HFFc6 (cell line): ENCODE measurements at regions not wholly inside any gene's neighbourhood (a gene's known extent, or its start where the extent isn't known, plus 50 kb on each side); places are given as distances from the start of the nearest gene placed in this dataset.

Experiments
- DNase-seq: peaks from one replicate; pipeline ENCODE4 v3.0.0-alpha.2; 2018
- H3K27ac Mint-ChIP-seq: 2 replicates; pipeline ENCODE4 v1.8.0; 2020; ENCODE audit warnings: mild to moderate bottlenecking, mixed read lengths
- H3K27me3 Mint-ChIP-seq: 2 replicates; pipeline ENCODE4 v1.8.0; 2021; ENCODE audit warnings: mild to moderate bottlenecking, moderate library complexity, mixed read lengths; ENCODE audit not compliant: insufficient read depth
- H3K36me3 Mint-ChIP-seq: 2 replicates; pipeline ENCODE4 v1.8.0; 2021; ENCODE audit warnings: low read depth, mixed read lengths
- H3K4me1 Mint-ChIP-seq: 2 replicates; pipeline ENCODE4 v1.8.0; 2020; ENCODE audit warnings: low read depth, mixed read lengths
- H3K4me3 Mint-ChIP-seq: 2 replicates; pipeline ENCODE4 v1.8.0; 2020; ENCODE audit warnings: mild to moderate bottlenecking, moderate library complexity, mixed read lengths
- H3K9me3 Mint-ChIP-seq: 2 replicates; pipeline ENCODE4 v1.8.0; 2020; ENCODE audit warnings: mild to moderate bottlenecking, mixed read lengths
- CTCF ChIP-seq: fragments of 200-600 bp; sonication (generic); IDR thresholded peaks from 2 replicates; pipeline ENCODE4 v1.5.0; 2021; ENCODE audit warnings: antibody characterized with exemption, mild to moderate bottlenecking

GRCh38 chr20:47991875-47992488, 206.7 kb upstream of the SULF2 start:
- no peak for DNase-seq
- H3K36me3 Mint-ChIP-seq: no peaks in the 10 kb centered on the region
- H3K27me3 Mint-ChIP-seq: no peaks in the 10 kb centered on the region; the same call in 1 of the 2 replicates
- H3K27ac Mint-ChIP-seq: no peak overlapping the region
- no peaks in the 10 kb centered on the region for H3K4me1 Mint-ChIP-seq
- no peak overlapping the region for H3K4me3 Mint-ChIP-seq
- no peak for TF ChIP-seq CTCF
- peaks cover 38% of the 10 kb centered on the region for H3K9me3 Mint-ChIP-seq

GRCh38 chr20:47990507-47991150, 205.3 kb upstream of the SULF2 start:
- Mint-ChIP-seq H3K27ac (no peak overlapping the region), H3K9me3 (peaks cover 39% of the 10 kb centered on the region), H3K4me1 (no peaks in the 10 kb centered on the region), H3K4me3 (no peak overlapping the region), H3K27me3 (no peaks in the 10 kb centered on the region; the same call in 1 of the 2 replicates), H3K36me3 (0 out of 2 replicates have a peak, but pooled peaks cover 5% of the 10 kb centered on the region)
- no peak for DNase-seq
- no peak for TF ChIP-seq CTCF

- peaks cover 39% of the 10 kb centered on the region for H3K9me3 Mint-ChIP-seq
- no peak overlapping the region for H3K4me3 Mint-ChIP-seq
- H3K4me1 Mint-ChIP-seq: no peaks in the 10 kb centered on the region
- H3K36me3 Mint-ChIP-seq: 0 out of 2 replicates have a peak, but pooled peaks cover 5% of the 10 kb centered on the region
- no peak for TF ChIP-seq CTCF
- H3K27me3 Mint-ChIP-seq: no peaks in the 10 kb centered on the region; the same call in 1 of the 2 replicates
- DNase-seq: no peak
- H3K27ac Mint-ChIP-seq: no peak overlapping the region
Measured at GRCh38 chr20:47989957-47990356, 204.7 kb upstream of the SULF2 start.

GRCh38 chr20:47988676-47989075, 203.4 kb upstream of the SULF2 start:
- Mint-ChIP-seq H3K4me3 (no peak overlapping the region), H3K27ac (no peak overlapping the region), H3K9me3 (peaks cover 32% of the 10 kb centered on the region), H3K36me3 (0 out of 2 replicates have a peak, but pooled peaks cover 5% of the 10 kb centered on the region), H3K27me3 (no peaks in the 10 kb centered on the region; the same call in 1 of the 2 replicates), H3K4me1 (no peaks in the 10 kb centered on the region)
- DNase-seq: no peak
- TF ChIP-seq CTCF: no peak

- 0 out of 2 replicates have a peak, but pooled peaks cover 5% of the 10 kb centered on the region for H3K36me3 Mint-ChIP-seq
- H3K4me3 Mint-ChIP-seq: no peak overlapping the region
- H3K27me3 Mint-ChIP-seq: no peaks in the 10 kb centered on the region; the same call in 1 of the 2 replicates
- no peak overlapping the region for H3K27ac Mint-ChIP-seq
- TF ChIP-seq CTCF: no peak
- no peak for DNase-seq
- peaks cover 16% of the 10 kb centered on the region for H3K9me3 Mint-ChIP-seq
- no peaks in the 10 kb centered on the region for H3K4me1 Mint-ChIP-seq
Measured at GRCh38 chr20:47985092-47985850, 200.0 kb upstream of the SULF2 start.
